ENCODE measurements at regions not wholly inside any gene's neighbourhood (a gene's known extent, or its start where the extent isn't known, plus 50 kb on each side); places are given as distances from the start of the nearest gene placed in this dataset.

GRCh38 chr4:180642732-180643131 lies 1600.5 kb upstream of the TENM3 start:
- TF ChIP-seq POLR2A (IDR thresholded peaks at IDR 0.05; ENCODE audit: low read depth, low read length) (no peak), POLR2AphosphoS5 (IDR thresholded peaks at IDR 0.05; ENCODE audit: low read depth, low read length) (no peak), TAF1 (IDR thresholded peaks at IDR 0.05; ENCODE audit: borderline replicate concordance, low read depth, low read length) (no peak)
